ENCODE measurements at regions not wholly inside any gene's neighbourhood (a gene's known extent, or its start where the extent isn't known, plus 50 kb on each side); places are given as distances from the start of the nearest gene placed in this dataset.

- TF ChIP-seq YY1 (IDR thresholded peaks at IDR 0.05; ENCODE audit: insufficient read depth, insufficient replicate concordance, low read depth, low read length) (no peak), HMGXB4 (CRISPR knock-in tag; IDR thresholded peaks at IDR 0.05; ENCODE audit: borderline replicate concordance in 1 of 2, low read depth in 1 of 2) (no peak), ZNF747 (CRISPR knock-in tag; IDR thresholded peaks at IDR 0.05; ENCODE audit: borderline replicate concordance) (no peak), HOXA7 (CRISPR knock-in tag; IDR thresholded peaks at IDR 0.05) (no peak), PLRG1 (conservative IDR thresholded peaks at IDR 0.05) (no peak), ZNF382 (CRISPR knock-in tag; IDR thresholded peaks at IDR 0.05; ENCODE audit: borderline replicate concordance) (no peak), CTCF (CRISPR knock-in tag; IDR thresholded peaks at IDR 0.05) (no peak), ATM (IDR thresholded peaks at IDR 0.05; ENCODE audit: borderline replicate concordance) (no peak)
Observed at GRCh38 chr1:229067546-229067945, 203.4 kb upstream of the RAB4A start.

Measured in HepG2 (cell line).